SK-N-SH (cell line): ENCODE measurements at regions not wholly inside any gene's neighbourhood (a gene's known extent, or its start where the extent isn't known, plus 50 kb on each side); places are given as distances from the start of the nearest gene placed in this dataset.

Experiments used
- CTCF ChIA-PET: fragments of 300-600, 350-600 bp; formaldehyde crosslinking; extraction: SDS; loops from one replicate; lab custom pipeline; 2021; lab: Yijun Ruan, JAX
- POLR2A ChIA-PET: fragments of 350-600 bp; sonication (Branson Sonifier 250); formaldehyde crosslinking; extraction: SDS; loops from one replicate; lab custom pipeline; 2020; ENCODE audit warnings: antibody characterized with exemption, inconsistent platforms; lab: Yijun Ruan, JAX
- DNase-seq: peaks from one replicate; pipeline ENCODE4 v3.0.0; 2012
- H2AFZ ChIP-seq: fragments of 200-600 bp; sonication (generic); 2 replicates; pipeline ENCODE4 v1.8.1; 2016; ENCODE audit warnings: antibody characterized with exemption, mild to moderate bottlenecking, low read depth
- H3F3A ChIP-seq: fragments of 200-600 bp; sonication (generic); replicated peaks from 2 replicates; pipeline ENCODE3; 2016; ENCODE audit warnings: antibody characterized with exemption, mild to moderate bottlenecking; ENCODE audit not compliant: insufficient read depth
- H3K27ac ChIP-seq, 2 experiments: fragments of 200-500 bp in 1 of 2; fragments of 200-600 bp in 1 of 2; sonication (Bioruptor generic) in 1 of 2; sonication (generic), shearing (Covaris generic) in 1 of 2; 2 replicates each; pipeline versions ENCODE4 v1.5.1 to v1.6.1; 2014 to 2016; ENCODE audit warnings: low read depth in 2 of 2, inconsistent platforms in 1 of 2, low read length in 1 of 2, mild to moderate bottlenecking in 1 of 2, mixed read lengths in 1 of 2
- H3K27me3 ChIP-seq: fragments of 200-600 bp; sonication (generic), shearing (Covaris generic); 2 replicates; pipeline ENCODE4 v1.6.1; 2016; ENCODE audit warnings: mixed run types; ENCODE audit not compliant: insufficient read depth
- H3K36me3 ChIP-seq, 2 experiments: fragments of 200-500 bp in 1 of 2; fragments of 200-600 bp in 1 of 2; sonication (Bioruptor generic) in 1 of 2; sonication (generic) in 1 of 2; replicated peaks in 1 of 2; 2 replicates each; pipeline versions ENCODE3 to v1.5.1; 2014 to 2016; ENCODE audit warnings: low read length in 1 of 2, mild to moderate bottlenecking in 1 of 2; ENCODE audit not compliant: insufficient read depth in 2 of 2, control insufficient read depth in 1 of 2
- H3K4me1 ChIP-seq, 2 experiments: fragments of 200-500 bp in 1 of 2; fragments of 200-600 bp in 1 of 2; sonication (Bioruptor generic) in 1 of 2; sonication (generic), shearing (Covaris generic) in 1 of 2; 2 replicates each; pipeline versions ENCODE4 v1.5.1 to v1.6.1; 2014 to 2016; ENCODE audit warnings: low read depth in 1 of 2, low read length in 1 of 2, mixed run types in 1 of 2; ENCODE audit not compliant: insufficient read depth in 2 of 2, control insufficient read depth in 1 of 2
- H3K4me2 ChIP-seq: fragments of 200-600 bp; sonication (generic), shearing (Covaris generic); 2 replicates; pipeline ENCODE4 v1.6.1; 2017; ENCODE audit warnings: mixed run types
- H3K4me3 ChIP-seq, 2 experiments: fragments of 200-500 bp in 1 of 2; fragments of 200-600 bp in 1 of 2; sonication (Bioruptor generic) in 1 of 2; sonication (generic), shearing (Covaris generic) in 1 of 2; 2 replicates each; pipeline versions ENCODE4 v1.5.1 to v1.8.1; 2014 to 2016; ENCODE audit warnings: low read depth in 2 of 2, inconsistent platforms in 1 of 2, low read length in 1 of 2, mild to moderate bottlenecking in 1 of 2, mixed read lengths in 1 of 2, moderate library complexity in 1 of 2
- H3K79me2 ChIP-seq: fragments of 200-600 bp; sonication (generic); 2 replicates; pipeline ENCODE4 v1.8.1; 2017; ENCODE audit warnings: mild to moderate bottlenecking; ENCODE audit not compliant: insufficient read depth
- H3K9ac ChIP-seq: fragments of 200-600 bp; sonication (generic); 2 replicates; pipeline ENCODE4 v1.6.1; 2017; ENCODE audit warnings: mixed run types
- H3K9me2 ChIP-seq: fragments of 200-600 bp; sonication (generic); 2 replicates; pipeline ENCODE4 v1.6.1; 2017; ENCODE audit warnings: mixed run types
- H3K9me3 ChIP-seq: fragments of 200-600 bp; sonication (generic); 2 replicates; pipeline ENCODE4 v1.6.1; 2017; ENCODE audit warnings: mixed run types, mild to moderate bottlenecking, moderate library complexity
- H4K20me1 ChIP-seq: fragments of 200-600 bp; sonication (generic); 2 replicates; pipeline ENCODE4 v1.6.1; 2017; ENCODE audit warnings: mild to moderate bottlenecking, mixed run types; ENCODE audit not compliant: insufficient read depth
- ELF1 ChIP-seq: IDR thresholded peaks from 2 replicates; pipeline ENCODE4 v1.4.0; 2012
- EZH2phosphoT487 ChIP-seq: fragments of 200-600 bp; sonication (generic); IDR thresholded peaks from 2 replicates; pipeline ENCODE4 v1.6.1; 2017; ENCODE audit warnings: low read depth, mixed run types, mild to moderate bottlenecking, antibody characterized with exemption, moderate library complexity, borderline replicate concordance
- FOSL2 ChIP-seq: IDR thresholded peaks from 2 replicates; pipeline ENCODE4 v1.4.0; 2012; ENCODE audit warnings: low read depth, mild to moderate bottlenecking, moderate library complexity, borderline replicate concordance
- FOXJ3 ChIP-seq: sonication (generic); formaldehyde crosslinking; IDR thresholded peaks from 2 replicates; pipeline ENCODE4 v1.5.1; 2020; ENCODE audit warnings: mild to moderate bottlenecking, missing genetic modification reagents
- FOXM1 ChIP-seq: IDR thresholded peaks from 2 replicates; pipeline ENCODE4 v1.4.0; 2012; ENCODE audit warnings: low read depth, mild to moderate bottlenecking
- NFIC ChIP-seq: IDR thresholded peaks from 2 replicates; pipeline ENCODE4 v1.4.0; 2012; ENCODE audit warnings: borderline replicate concordance
- NRF1 ChIP-seq: IDR thresholded peaks from 2 replicates; pipeline ENCODE4 v1.6.1; 2012; ENCODE audit warnings: low read depth, mild to moderate bottlenecking, low read length
- POLR2AphosphoS5 ChIP-seq: IDR thresholded peaks from 2 replicates; pipeline ENCODE4 v1.6.1; 2012; ENCODE audit warnings: low read depth, low read length
- RFX5 ChIP-seq: IDR thresholded peaks from 2 replicates; pipeline ENCODE4 v1.6.1; 2012; ENCODE audit warnings: mild to moderate bottlenecking, improper control_type of control experiment, low read length
- RXRA ChIP-seq: IDR thresholded peaks from 2 replicates; pipeline ENCODE4 v1.4.0; 2012; ENCODE audit warnings: low read depth, mild to moderate bottlenecking, borderline replicate concordance
- SIN3A ChIP-seq: IDR thresholded peaks from 2 replicates; pipeline ENCODE4 v1.6.1; 2012; ENCODE audit warnings: low read depth, mild to moderate bottlenecking, low read length, moderate library complexity, borderline replicate concordance
- TAF1 ChIP-seq: IDR thresholded peaks from 2 replicates; pipeline ENCODE4 v1.6.1; 2012; ENCODE audit warnings: low read depth, mild to moderate bottlenecking, low read length, moderate library complexity, borderline replicate concordance
- TCF12 ChIP-seq: IDR thresholded peaks from 2 replicates; pipeline ENCODE4 v1.4.0; 2012
- WGBS: methylation state at CpG from one replicate; pipeline ENCODE4 v1.1.6; 2017; ENCODE audit warnings: low lambda C conversion rate; 5-methylcytosine and 5-hydroxymethylcytosine counted together
- TF ChIP-seq, protein P1 (sequence below): fragments of 200-600 bp; sonication (generic); IDR thresholded peaks from 2 replicates; pipeline ENCODE4 v1.6.1; 2017; ENCODE audit warnings: antibody characterized with exemption, mild to moderate bottlenecking, moderate library complexity
- TF ChIP-seq, protein P2 (sequence below): IDR thresholded peaks from 2 replicates; pipeline ENCODE4 v1.4.0; 2012; ENCODE audit warnings: low read depth
- TF ChIP-seq, protein P3 (sequence below): IDR thresholded peaks from 2 replicates; pipeline ENCODE4 v1.6.1; 2012; ENCODE audit warnings: mild to moderate bottlenecking, low read depth, low read length, moderate library complexity
- TF ChIP-seq, protein P4 (sequence below): IDR thresholded peaks from 2 replicates; pipeline ENCODE4 v1.4.0; 2012; ENCODE audit warnings: low read depth, borderline replicate concordance

DNA sequence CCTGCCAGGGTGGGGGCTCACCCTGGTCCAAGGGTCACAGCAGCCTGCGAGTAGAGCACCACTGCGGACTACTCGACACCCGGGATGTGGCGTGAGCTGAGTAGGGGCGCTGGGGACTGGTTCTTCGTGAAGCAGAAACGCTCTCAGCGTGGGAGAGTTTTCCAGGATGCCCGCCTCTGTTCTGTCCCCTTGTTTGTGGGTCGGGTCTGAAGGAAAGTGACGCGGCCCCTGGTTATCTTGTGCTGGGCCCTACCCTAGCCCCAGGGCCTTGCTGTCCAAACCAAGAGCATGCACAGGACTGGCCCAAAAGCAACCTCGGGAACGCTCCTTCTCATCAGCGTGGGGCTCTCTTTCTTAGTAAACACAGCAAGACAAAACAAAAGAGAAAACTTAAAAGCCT, 303.3 kb downstream of the IRF8 start (continued):
- TF ChIP-seq, protein P1, sequence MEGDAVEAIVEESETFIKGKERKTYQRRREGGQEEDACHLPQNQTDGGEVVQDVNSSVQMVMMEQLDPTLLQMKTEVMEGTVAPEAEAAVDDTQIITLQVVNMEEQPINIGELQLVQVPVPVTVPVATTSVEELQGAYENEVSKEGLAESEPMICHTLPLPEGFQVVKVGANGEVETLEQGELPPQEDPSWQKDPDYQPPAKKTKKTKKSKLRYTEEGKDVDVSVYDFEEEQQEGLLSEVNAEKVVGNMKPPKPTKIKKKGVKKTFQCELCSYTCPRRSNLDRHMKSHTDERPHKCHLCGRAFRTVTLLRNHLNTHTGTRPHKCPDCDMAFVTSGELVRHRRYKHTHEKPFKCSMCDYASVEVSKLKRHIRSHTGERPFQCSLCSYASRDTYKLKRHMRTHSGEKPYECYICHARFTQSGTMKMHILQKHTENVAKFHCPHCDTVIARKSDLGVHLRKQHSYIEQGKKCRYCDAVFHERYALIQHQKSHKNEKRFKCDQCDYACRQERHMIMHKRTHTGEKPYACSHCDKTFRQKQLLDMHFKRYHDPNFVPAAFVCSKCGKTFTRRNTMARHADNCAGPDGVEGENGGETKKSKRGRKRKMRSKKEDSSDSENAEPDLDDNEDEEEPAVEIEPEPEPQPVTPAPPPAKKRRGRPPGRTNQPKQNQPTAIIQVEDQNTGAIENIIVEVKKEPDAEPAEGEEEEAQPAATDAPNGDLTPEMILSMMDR = no peak
- no peak for TF ChIP-seq SIN3A
- no peak for TF ChIP-seq EZH2phosphoT487
- TF ChIP-seq FOXJ3 (CRISPR knock-in tag) = no peak
- no peak for TF ChIP-seq RFX5
- TF ChIP-seq TCF12 = no peak
- no peak for TF ChIP-seq ELF1
- TF ChIP-seq, protein P2, sequence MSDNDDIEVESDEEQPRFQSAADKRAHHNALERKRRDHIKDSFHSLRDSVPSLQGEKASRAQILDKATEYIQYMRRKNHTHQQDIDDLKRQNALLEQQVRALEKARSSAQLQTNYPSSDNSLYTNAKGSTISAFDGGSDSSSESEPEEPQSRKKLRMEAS = no peak
- no peak for TF ChIP-seq FOSL2
- TF ChIP-seq NFIC = no peak
- TF ChIP-seq, all 33 proteins: peak for 0

DNA sequence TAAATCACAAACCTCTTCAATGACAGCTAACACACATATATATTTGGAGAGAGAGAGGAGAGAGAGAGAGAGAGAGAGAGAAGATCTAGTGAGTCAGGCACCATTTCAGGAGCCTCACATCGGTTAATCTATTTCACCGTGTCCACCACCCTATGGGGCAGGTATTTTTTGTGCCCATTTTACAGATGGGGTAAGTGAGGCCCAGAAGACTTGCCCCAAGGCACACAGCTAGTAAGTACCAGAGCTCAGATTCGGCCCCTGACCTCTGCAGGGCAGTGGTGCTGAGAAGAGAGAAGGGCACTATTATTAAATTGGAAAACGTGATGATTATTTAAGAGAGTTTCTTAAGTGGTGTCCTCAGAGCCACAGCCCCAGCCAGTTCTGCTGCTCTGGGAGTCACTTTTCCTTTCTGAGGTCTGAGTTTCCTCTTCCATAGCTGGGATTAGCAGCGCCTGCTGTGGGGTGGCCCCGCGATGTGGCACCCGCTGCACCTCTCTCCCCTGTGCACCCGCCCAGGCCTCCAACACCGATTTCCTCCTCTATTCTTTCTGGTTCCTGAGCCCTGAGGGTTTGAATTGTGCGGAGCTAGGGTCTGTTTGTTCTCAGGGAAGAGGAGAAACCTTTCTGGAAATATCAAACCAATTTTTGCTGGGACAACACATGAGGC, 303.9 kb downstream of the IRF8 start:
- H3K36me3 ChIP-seq = no peaks in the 10 kb centered on the region
- no peak overlapping the region for H3K4me3 ChIP-seq
- ChIA-PET POLR2A (no interaction called here), CTCF (no interaction called here)
- H3K9me2 ChIP-seq = no peaks in the 10 kb centered on the region
- no peak overlapping the region for H2AFZ ChIP-seq
- TF ChIP-seq, protein P2 = no peak
- TF ChIP-seq RXRA = no peak
- TF ChIP-seq NRF1 = no peak
- no peak for TF ChIP-seq FOXJ3 (CRISPR knock-in tag)
- no peak for TF ChIP-seq TAF1
- no peak for TF ChIP-seq POLR2AphosphoS5
- no peak for TF ChIP-seq FOXM1
- TF ChIP-seq, protein P3, sequence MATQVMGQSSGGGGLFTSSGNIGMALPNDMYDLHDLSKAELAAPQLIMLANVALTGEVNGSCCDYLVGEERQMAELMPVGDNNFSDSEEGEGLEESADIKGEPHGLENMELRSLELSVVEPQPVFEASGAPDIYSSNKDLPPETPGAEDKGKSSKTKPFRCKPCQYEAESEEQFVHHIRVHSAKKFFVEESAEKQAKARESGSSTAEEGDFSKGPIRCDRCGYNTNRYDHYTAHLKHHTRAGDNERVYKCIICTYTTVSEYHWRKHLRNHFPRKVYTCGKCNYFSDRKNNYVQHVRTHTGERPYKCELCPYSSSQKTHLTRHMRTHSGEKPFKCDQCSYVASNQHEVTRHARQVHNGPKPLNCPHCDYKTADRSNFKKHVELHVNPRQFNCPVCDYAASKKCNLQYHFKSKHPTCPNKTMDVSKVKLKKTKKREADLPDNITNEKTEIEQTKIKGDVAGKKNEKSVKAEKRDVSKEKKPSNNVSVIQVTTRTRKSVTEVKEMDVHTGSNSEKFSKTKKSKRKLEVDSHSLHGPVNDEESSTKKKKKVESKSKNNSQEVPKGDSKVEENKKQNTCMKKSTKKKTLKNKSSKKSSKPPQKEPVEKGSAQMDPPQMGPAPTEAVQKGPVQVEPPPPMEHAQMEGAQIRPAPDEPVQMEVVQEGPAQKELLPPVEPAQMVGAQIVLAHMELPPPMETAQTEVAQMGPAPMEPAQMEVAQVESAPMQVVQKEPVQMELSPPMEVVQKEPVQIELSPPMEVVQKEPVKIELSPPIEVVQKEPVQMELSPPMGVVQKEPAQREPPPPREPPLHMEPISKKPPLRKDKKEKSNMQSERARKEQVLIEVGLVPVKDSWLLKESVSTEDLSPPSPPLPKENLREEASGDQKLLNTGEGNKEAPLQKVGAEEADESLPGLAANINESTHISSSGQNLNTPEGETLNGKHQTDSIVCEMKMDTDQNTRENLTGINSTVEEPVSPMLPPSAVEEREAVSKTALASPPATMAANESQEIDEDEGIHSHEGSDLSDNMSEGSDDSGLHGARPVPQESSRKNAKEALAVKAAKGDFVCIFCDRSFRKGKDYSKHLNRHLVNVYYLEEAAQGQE = no peak
- TF ChIP-seq, protein P4, sequence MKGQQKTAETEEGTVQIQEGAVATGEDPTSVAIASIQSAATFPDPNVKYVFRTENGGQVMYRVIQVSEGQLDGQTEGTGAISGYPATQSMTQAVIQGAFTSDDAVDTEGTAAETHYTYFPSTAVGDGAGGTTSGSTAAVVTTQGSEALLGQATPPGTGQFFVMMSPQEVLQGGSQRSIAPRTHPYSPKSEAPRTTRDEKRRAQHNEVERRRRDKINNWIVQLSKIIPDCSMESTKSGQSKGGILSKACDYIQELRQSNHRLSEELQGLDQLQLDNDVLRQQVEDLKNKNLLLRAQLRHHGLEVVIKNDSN = no peak
- TF ChIP-seq, protein P1 = no peak
- no peak for TF ChIP-seq FOSL2
- no peaks in the 10 kb centered on the region for H3K9me3 ChIP-seq
- no peak for DNase-seq
- no peaks in the 10 kb centered on the region for H3K4me1 ChIP-seq
- 9% methylated on average over 11 of the region's 11 CpGs for WGBS
- no peak overlapping the region for H3K9ac ChIP-seq
- H3K27me3 ChIP-seq = peaks cover 67% of the 10 kb centered on the region
- no peaks in the 10 kb centered on the region for H4K20me1 ChIP-seq
- H3F3A ChIP-seq = no peaks in the 10 kb centered on the region
- H3K4me2 ChIP-seq = no peak overlapping the region
- H3K79me2 ChIP-seq = no peaks in the 10 kb centered on the region
- no peak overlapping the region for H3K27ac ChIP-seq
